Gastroesophageal sphincter (tissue), 4 donors: ENCODE measurements at regions not wholly inside any gene's neighbourhood (a gene's known extent, or its start where the extent isn't known, plus 50 kb on each side); places are given as distances from the start of the nearest gene placed in this dataset.

Source experiments
- ATAC-seq: fragments of 150-250 bp; one replicate; pipeline ENCODE4 v1.9.1; 2016; ENCODE audit warnings: mild to moderate bottlenecking, moderate library complexity
- H3K27ac ChIP-seq, 4 donors: fragments of 200-600 bp; sonication (generic) in 3 of 4; 1 replicate in 3 of 4; 2 replicates in 1 of 4; pipeline ENCODE4 v1.5.1; 2016 to 2019
- H3K27me3 ChIP-seq: fragments of 200-600 bp; sonication (generic); one replicate; pipeline ENCODE4 v1.5.1; 2019
- H3K36me3 ChIP-seq, 2 donors: fragments of 200-600 bp; sonication (generic); one replicate each; pipeline ENCODE4 v1.5.1; 2019; ENCODE audit warnings: control low read depth in 1 of 2
- H3K4me1 ChIP-seq, 3 donors: fragments of 200-600 bp; sonication (generic); 1 replicate in 2 of 3; 2 replicates in 1 of 3; pipeline ENCODE4 v1.5.1; 2016 to 2019; ENCODE audit warnings: control low read depth in 2 of 3
- H3K4me3 ChIP-seq, 2 donors: fragments of 200-600 bp; sonication (generic); one replicate each; pipeline ENCODE4 v1.5.1; 2019; ENCODE audit warnings: mild to moderate bottlenecking in 1 of 2, moderate library complexity in 1 of 2
- H3K9me3 ChIP-seq, 3 donors: fragments of 200-600 bp; sonication (generic); one replicate each; pipeline ENCODE4 v1.5.1; 2017 to 2019; ENCODE audit warnings: control low read depth in 2 of 3
- CTCF ChIP-seq, 4 experiments: fragments of 200-600 bp in 2 of 4; fragments of 450-650 bp in 2 of 4; sonication (generic) in 1 of 4; IDR thresholded peaks; one replicate each; pipeline ENCODE4 v1.5.1; 2017 to 2019; ENCODE audit warnings: antibody characterized with exemption in 4 of 4, mild to moderate bottlenecking in 2 of 4, moderate library complexity in 2 of 4
- EP300 ChIP-seq: sonication (generic); formaldehyde crosslinking; IDR thresholded peaks from one replicate; pipeline ENCODE4 v1.6.1; 2017; ENCODE audit warnings: antibody characterized with exemption, mild to moderate bottlenecking
- POLR2A ChIP-seq, 2 donors: fragments of 450-650 bp; IDR thresholded peaks; one replicate each; pipeline ENCODE4 v1.6.1; 2017; ENCODE audit warnings: antibody characterized with exemption in 2 of 2, mild to moderate bottlenecking in 2 of 2, moderate library complexity in 1 of 2
- POLR2AphosphoS5 ChIP-seq: sonication (generic); formaldehyde crosslinking; IDR thresholded peaks from one replicate; pipeline ENCODE4 v1.6.1; 2017; ENCODE audit warnings: antibody characterized with exemption
- WGBS, 2 donors: methylation state at CpG; one replicate each; pipeline ENCODE4 v1.1.5; 2018; ENCODE audit warnings: low coverage in 1 of 2; 5-methylcytosine and 5-hydroxymethylcytosine counted together

DNA sequence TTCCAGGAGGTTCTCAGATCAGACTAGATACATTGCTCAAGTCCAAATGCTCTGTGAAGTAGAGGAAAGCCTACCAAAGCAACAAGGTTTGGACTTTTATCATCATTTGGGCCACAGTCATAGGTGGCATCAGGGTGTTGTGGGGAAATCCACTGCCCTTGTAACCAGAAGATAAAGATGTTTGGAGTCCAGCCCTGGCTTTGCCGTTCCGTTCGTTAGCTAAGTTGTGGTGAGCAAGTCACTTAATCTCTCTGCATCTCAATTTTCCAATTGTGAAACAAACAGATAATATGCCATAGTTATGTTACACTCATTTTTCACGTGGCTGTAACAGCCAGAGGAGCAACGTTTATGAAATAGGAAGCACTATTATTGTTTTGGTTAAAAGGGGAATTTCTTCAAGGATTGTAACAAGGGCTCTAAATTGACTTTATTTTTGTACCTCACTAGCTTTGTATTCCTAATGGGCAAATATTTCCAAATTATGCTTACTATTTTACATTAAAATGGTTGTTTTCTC is 125.6 kb downstream of the CD47 start:
- no peak for TF ChIP-seq EP300
- TF ChIP-seq CTCF (IDR thresholded peaks at IDR 0.05) = no peak
- no peak for TF ChIP-seq POLR2AphosphoS5
- no peak for TF ChIP-seq POLR2A (IDR thresholded peaks at IDR 0.05)
- H3K4me1 ChIP-seq = peaks cover 0 to 9% (median 5%) of the 10 kb centered on the region in 3 donors
- H3K27ac ChIP-seq = no peak overlapping the region
- H3K27me3 ChIP-seq = no peaks in the 10 kb centered on the region
- H3K9me3 ChIP-seq = no peaks in the 10 kb centered on the region
- WGBS, 2 donors = 43 to 62% methylated on average over 2 to 5 of the region's 5 CpGs
- no peak overlapping the region for H3K4me3 ChIP-seq
- H3K36me3 ChIP-seq = no peaks in the 10 kb centered on the region
- ATAC-seq = no peak

GRCh38 chr3:107963581-107963980 is 127.2 kb downstream of the CD47 start:
- Histone ChIP-seq H3K27ac (no peak overlapping the region), H3K27me3 (no peaks in the 10 kb centered on the region), H3K9me3 (no peaks in the 10 kb centered on the region), H3K4me1 (peaks cover 0 to 7% (median under 1%) of the 10 kb centered on the region in 3 donors), H3K36me3 (no peaks in the 10 kb centered on the region), H3K4me3 (no peak overlapping the region)
- TF ChIP-seq POLR2A (IDR thresholded peaks at IDR 0.05) = no peak
- TF ChIP-seq EP300 = no peak
- TF ChIP-seq CTCF (IDR thresholded peaks at IDR 0.05) = no peak
- TF ChIP-seq POLR2AphosphoS5 = no peak
- 78% methylated on average over 1 of the region's 1 CpG; no CpG with 5 or more reads in 1 of the 2 donors for WGBS, 2 donors
- no peak for ATAC-seq

DNA sequence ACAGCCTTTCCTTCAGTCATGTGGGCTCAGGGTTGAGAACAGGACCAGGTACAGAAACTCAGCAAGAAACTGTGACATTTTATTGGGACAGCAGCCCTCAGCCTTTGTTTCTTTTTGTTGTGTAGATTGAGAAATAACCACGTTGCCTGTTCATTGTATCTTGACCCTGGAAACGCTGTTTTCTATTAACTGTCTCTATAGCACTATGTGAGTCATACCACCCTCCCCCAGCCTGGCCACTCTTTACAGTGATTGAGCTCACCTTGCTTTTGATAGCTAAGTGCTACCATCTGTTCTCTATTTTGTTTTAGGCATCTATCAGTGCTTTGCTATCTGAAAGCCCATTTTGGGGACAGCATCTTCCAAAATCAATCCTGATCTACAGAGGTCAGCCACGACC is 127.9 kb downstream of the CD47 start:
- no peak for TF ChIP-seq POLR2A (IDR thresholded peaks at IDR 0.05)
- no peak for TF ChIP-seq EP300
- no peak for TF ChIP-seq CTCF (IDR thresholded peaks at IDR 0.05)
- no peak for TF ChIP-seq POLR2AphosphoS5
- Histone ChIP-seq H3K4me1 (peaks cover 4 to 13% (median 7%) of the 10 kb centered on the region in 3 donors), H3K36me3 (no peaks in the 10 kb centered on the region), H3K9me3 (no peaks in the 10 kb centered on the region), H3K4me3 (no peak overlapping the region), H3K27me3 (no peaks in the 10 kb centered on the region), H3K27ac (no peak overlapping the region)
- WGBS, 2 donors = 39 to 65% methylated on average over 3 of the region's 3 CpGs
- no peak for ATAC-seq

DNA sequence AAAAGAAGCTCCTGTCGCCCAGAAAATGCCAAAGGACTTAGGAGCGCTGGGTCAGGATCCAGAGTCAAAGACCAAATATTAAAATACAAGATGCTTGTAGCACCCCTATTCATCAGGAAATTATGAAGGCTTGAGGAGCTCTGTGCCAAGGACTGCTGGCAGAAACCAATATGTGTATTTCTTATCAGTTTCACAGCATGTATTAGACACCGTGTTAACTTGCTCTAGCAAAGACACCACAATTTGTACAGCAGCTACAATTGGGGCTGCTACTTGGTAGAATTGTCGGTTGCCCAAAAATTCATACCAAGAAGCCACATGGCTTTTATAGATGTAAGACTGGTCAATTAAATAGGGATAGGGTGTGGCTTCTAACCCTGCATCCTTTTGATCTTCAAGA is 128.8 kb downstream of the CD47 start:
- Histone ChIP-seq H3K27me3 (no peaks in the 10 kb centered on the region), H3K36me3 (no peaks in the 10 kb centered on the region), H3K4me3 (no peak overlapping the region), H3K27ac (no peak overlapping the region), H3K9me3 (no peaks in the 10 kb centered on the region), H3K4me1 (peaks cover 8 to 22% (median 11%) of the 10 kb centered on the region in 3 donors)
- TF ChIP-seq POLR2AphosphoS5 (no peak), CTCF (IDR thresholded peaks at IDR 0.05) (no peak), EP300 (no peak), POLR2A (IDR thresholded peaks at IDR 0.05) (no peak)
- ATAC-seq = no peak
- 95 to 96% methylated on average over 4 of the region's 4 CpGs for WGBS, 2 donors

GRCh38 chr3:107959550-107960154 is 131.2 kb downstream of the CD47 start:
- no peaks in the 10 kb centered on the region for H3K27me3 ChIP-seq
- H3K27ac ChIP-seq = no peak overlapping the region
- no peaks in the 10 kb centered on the region for H3K36me3 ChIP-seq
- H3K4me1 ChIP-seq = peaks cover 11 to 29% (median 14%) of the 10 kb centered on the region in 3 donors
- WGBS, 2 donors = 88 to 100% methylated on average over 1 to 2 of the region's 2 CpGs
- TF ChIP-seq POLR2A (IDR thresholded peaks at IDR 0.05) (no peak), EP300 (no peak), POLR2AphosphoS5 (no peak), CTCF (IDR thresholded peaks at IDR 0.05) (no peak)
- no peaks in the 10 kb centered on the region for H3K9me3 ChIP-seq
- no peak overlapping the region for H3K4me3 ChIP-seq
- ATAC-seq = no peak
